ENCODE measurements at regions not wholly inside any gene's neighbourhood (a gene's known extent, or its start where the extent isn't known, plus 50 kb on each side); places are given as distances from the start of the nearest gene placed in this dataset.
"Not testable (repeated sequence)": the region's sequence is repeated elsewhere in the genome, so short reads cannot be mapped to it uniquely, and the experiment has no call there.

- no peak for DNase-seq (ENCODE audit: low read depth)
These were observed 65.3 kb downstream of the CDO1 start for GRCh38 chr5:115751176-115751575.

- no peak for DNase-seq (ENCODE audit: low read depth)
These were observed 67.4 kb downstream of the CDO1 start for GRCh38 chr5:115749016-115749415.

- DNase-seq (ENCODE audit: low read depth) = not testable (repeated sequence)
These were observed 77.2 kb downstream of the CDO1 start for GRCh38 chr5:115739245-115739644.

GRCh38 chr5:115738830-115739229 lies 77.6 kb downstream of the CDO1 start:
- DNase-seq (ENCODE audit: low read depth) = no peak

- DNase-seq (ENCODE audit: low read depth) = no peak
These were observed 79.0 kb downstream of the CDO1 start for GRCh38 chr5:115737452-115737851.

GRCh38 chr5:115736690-115737005 lies 79.8 kb downstream of the CDO1 start:
- DNase-seq (ENCODE audit: low read depth) = no peak

GRCh38 chr5:115736004-115736689 lies 80.3 kb downstream of the CDO1 start:
- no peak for DNase-seq (ENCODE audit: low read depth)

GRCh38 chr5:115735108-115735998 lies 81.1 kb downstream of the CDO1 start:
- DNase-seq (ENCODE audit: low read depth) = no peak

- DNase-seq (ENCODE audit: low read depth) = no peak
These were observed 82.9 kb downstream of the CDO1 start for GRCh38 chr5:115733607-115734006.

GRCh38 chr5:115732026-115732425 lies 84.4 kb downstream of the CDO1 start:
- no peak for DNase-seq (ENCODE audit: low read depth)

- no peak for DNase-seq (ENCODE audit: low read depth)
These were observed 90.9 kb downstream of the CDO1 start for GRCh38 chr5:115725522-115725921.

GRCh38 chr5:115723220-115723619 lies 93.2 kb downstream of the CDO1 start:
- no peak for DNase-seq (ENCODE audit: low read depth)

- no peak for DNase-seq (ENCODE audit: low read depth)
These were observed 95.1 kb upstream of the TMED7 start for GRCh38 chr5:115720888-115721287.

GRCh38 chr5:115718927-115719326 lies 93.1 kb upstream of the TMED7 start:
- no peak for DNase-seq (ENCODE audit: low read depth)

GRCh38 chr5:115713408-115713807 lies 87.6 kb upstream of the TMED7 start:
- DNase-seq (ENCODE audit: low read depth) = no peak

- no peak for DNase-seq (ENCODE audit: low read depth)
These were observed 83.7 kb upstream of the TMED7 start for GRCh38 chr5:115709585-115709984.

GRCh38 chr5:115708819-115709477 lies 83.1 kb upstream of the TMED7 start:
- DNase-seq (ENCODE audit: low read depth) = no peak

GRCh38 chr5:115703514-115703913 lies 77.7 kb upstream of the TMED7 start:
- DNase-seq (ENCODE audit: low read depth) = no peak

GRCh38 chr5:115702025-115702424 lies 76.2 kb upstream of the TMED7 start:
- no peak for DNase-seq (ENCODE audit: low read depth)

- no peak for DNase-seq (ENCODE audit: low read depth)
These were observed 74.1 kb upstream of the TMED7 start for GRCh38 chr5:115699967-115700366.

GRCh38 chr5:115696141-115696650 lies 70.4 kb upstream of the TMED7 start:
- DNase-seq (ENCODE audit: low read depth) = no peak

GRCh38 chr5:115695310-115695880 lies 69.6 kb upstream of the TMED7 start:
- no peak for DNase-seq (ENCODE audit: low read depth)
